ENCODE measurements at regions not wholly inside any gene's neighbourhood (a gene's known extent, or its start where the extent isn't known, plus 50 kb on each side); places are given as distances from the start of the nearest gene placed in this dataset.

GRCh38 chr13:104693126-104693525 is 1626.9 kb upstream of the SLC10A2 start:
- Histone ChIP-seq H3K27ac (no peak overlapping the region), H3K36me3 (replicated peaks in 1 of 2) (no peaks in the 10 kb centered on the region), H3K4me1 (replicated peaks in 1 of 2) (no peaks in the 10 kb centered on the region), H3K9me3 (replicated peaks in 1 of 3) (no peaks in the 10 kb centered on the region), H3K4me3 (no peak overlapping the region), H3K27me3 (no peaks in the 10 kb centered on the region)
- WGBS, 4 donors: 66 to 78% (median 72%) methylated on average over 4 of the region's 4 CpGs
- no peak for DNase-seq
- TF ChIP-seq POLR2A (IDR thresholded peaks at IDR 0.05): no peak
- no peak for TF ChIP-seq CTCF (IDR thresholded peaks at IDR 0.05)
- intact Hi-C loops (cut with DNase I): no loop called here

GRCh38 chr13:104691767-104692467 is 1625.7 kb upstream of the SLC10A2 start:
- H3K27me3 ChIP-seq: no peaks in the 10 kb centered on the region

DNA sequence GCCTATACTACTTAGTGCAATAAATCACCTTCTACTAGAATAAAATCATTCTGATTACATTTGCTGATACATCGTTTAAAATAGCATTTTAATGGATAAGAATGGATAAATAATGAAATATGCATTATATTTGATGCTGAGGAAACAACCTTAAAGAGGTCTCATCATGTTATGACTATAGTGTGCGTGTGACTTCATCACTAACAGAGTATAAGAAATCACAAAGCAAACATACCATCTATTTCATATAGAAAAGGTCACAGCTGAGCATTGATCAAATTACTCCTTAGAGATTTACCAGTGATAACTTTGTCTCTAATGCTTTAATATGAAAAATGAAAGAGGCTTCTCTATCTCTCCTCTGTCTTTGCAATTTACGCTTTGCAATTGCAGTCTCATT is 1620.3 kb upstream of the SLC10A2 start:
- 78 to 84% (median 80%) methylated on average over 3 of the region's 3 CpGs for WGBS, 4 donors
- DNase-seq: no peak
- H3K9me3 ChIP-seq (replicated peaks in 1 of 3): no peaks in the 10 kb centered on the region
- intact Hi-C loops (cut with DNase I): no loop called here
- TF ChIP-seq CTCF (IDR thresholded peaks at IDR 0.05) (no peak), POLR2A (IDR thresholded peaks at IDR 0.05) (no peak)
- no peak overlapping the region for H3K27ac ChIP-seq
- H3K36me3 ChIP-seq (replicated peaks in 1 of 2): no peaks in the 10 kb centered on the region
- H3K27me3 ChIP-seq: no peaks in the 10 kb centered on the region
- no peak overlapping the region for H3K4me3 ChIP-seq
- H3K4me1 ChIP-seq (replicated peaks in 1 of 2): no peaks in the 10 kb centered on the region

More at GRCh38 chr13:104691767-104692467, 1625.7 kb upstream of the SLC10A2 start:
- 25 to 42% (median 36%) methylated on average over 2 of the region's 2 CpGs for WGBS, 4 donors
- Histone ChIP-seq H3K9me3 (replicated peaks in 1 of 3) (no peaks in the 10 kb centered on the region), H3K36me3 (replicated peaks in 1 of 2) (no peaks in the 10 kb centered on the region), H3K27ac (no peak overlapping the region), H3K4me3 (no peak overlapping the region), H3K4me1 (replicated peaks in 1 of 2) (no peaks in the 10 kb centered on the region)
- TF ChIP-seq CTCF (IDR thresholded peaks at IDR 0.05): no peak
- TF ChIP-seq POLR2A (IDR thresholded peaks at IDR 0.05): no peak
- intact Hi-C loops (cut with DNase I): no loop called here
- no peak for DNase-seq

- Histone ChIP-seq H3K27ac (no peak overlapping the region), H3K36me3 (replicated peaks in 1 of 2) (no peaks in the 10 kb centered on the region), H3K27me3 (no peaks in the 10 kb centered on the region), H3K4me1 (replicated peaks in 1 of 2) (no peaks in the 10 kb centered on the region), H3K9me3 (replicated peaks in 1 of 3) (no peaks in the 10 kb centered on the region), H3K4me3 (no peak overlapping the region)
- intact Hi-C loops (cut with DNase I): no loop called here
- TF ChIP-seq CTCF (IDR thresholded peaks at IDR 0.05) (no peak), POLR2A (IDR thresholded peaks at IDR 0.05) (no peak)
- DNase-seq: no peak
Measured at GRCh38 chr13:104683789-104684188, 1617.6 kb upstream of the SLC10A2 start.
